ENCODE measurements at regions not wholly inside any gene's neighbourhood (a gene's known extent, or its start where the extent isn't known, plus 50 kb on each side); places are given as distances from the start of the nearest gene placed in this dataset.

GRCh38 chr22:49330421-49331222 is 497.1 kb downstream of the BRD1 start:
- Histone ChIP-seq H3K27ac (no peak overlapping the region), H3K4me3 (no peak overlapping the region), H3K27me3 (peaks cover 0 to 9% (median 0%) of the 10 kb centered on the region in 9 donors), H3K36me3 (no peaks in the 10 kb centered on the region), H3K4me1 (no peaks in the 10 kb centered on the region), H3K9me3 (peaks cover 0 to 26% (median 4%) of the 10 kb centered on the region in 12 donors)
- DNase-seq, result no peak
- TF ChIP-seq CTCF (IDR thresholded peaks at IDR 0.05) (no peak), POLR2A (IDR thresholded peaks at IDR 0.05) (no peak)
- intact Hi-C loops (cut with DNase I), result no loop called here
- no peak for ATAC-seq
- WGBS, 4 donors, result 66 to 78% (median 72%) methylated on average over 18 to 21 of the region's 21 CpGs

DNA sequence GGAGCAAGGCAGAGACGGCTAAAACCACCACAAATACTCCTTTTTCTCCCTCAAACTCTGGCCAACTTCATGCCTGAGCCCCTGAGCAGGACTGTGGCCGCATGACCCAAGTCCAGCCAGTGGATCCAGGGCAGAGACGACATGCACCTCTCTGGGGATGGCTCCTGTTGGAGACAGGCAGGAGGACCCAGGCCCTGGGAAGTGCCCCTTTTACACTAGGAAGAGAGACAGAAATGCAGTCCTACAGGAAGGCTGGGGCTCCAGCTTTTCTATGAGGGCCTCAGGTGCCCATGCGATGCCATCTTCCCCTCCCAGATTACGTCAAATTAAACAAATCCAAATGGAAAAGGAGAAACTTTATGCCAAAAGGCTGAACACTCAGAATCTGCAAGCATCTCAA is 498.0 kb downstream of the BRD1 start:
- Histone ChIP-seq H3K27ac (no peak overlapping the region), H3K36me3 (no peaks in the 10 kb centered on the region), H3K4me1 (no peaks in the 10 kb centered on the region), H3K9me3 (peaks cover 0 to 26% (median 4%) of the 10 kb centered on the region in 12 donors), H3K4me3 (no peak overlapping the region), H3K27me3 (peaks cover 0 to 9% (median 0%) of the 10 kb centered on the region in 9 donors)
- DNase-seq, result no peak
- whole genome bisulfite sequencing, 4 donors, result 50 to 80% (median 60%) methylated on average over 5 of the region's 5 CpGs
- TF ChIP-seq POLR2A (IDR thresholded peaks at IDR 0.05) (no peak), CTCF (IDR thresholded peaks at IDR 0.05) (no peak)
- no peak for ATAC-seq
- intact Hi-C loops (cut with DNase I), result no loop called here

GRCh38 chr22:49328630-49329405 is 498.9 kb downstream of the BRD1 start:
- DNase-seq (no peak), ATAC-seq (no peak)
- H3K27ac ChIP-seq, result no peak overlapping the region
- intact Hi-C loops (cut with DNase I), result no loop called here
- H3K27me3 ChIP-seq, result peaks cover 0 to 17% (median 0%) of the 10 kb centered on the region in 9 donors
- H3K36me3 ChIP-seq, result no peaks in the 10 kb centered on the region
- TF ChIP-seq POLR2A (IDR thresholded peaks at IDR 0.05), result no peak
- no peak for TF ChIP-seq CTCF (IDR thresholded peaks at IDR 0.05)
- H3K4me1 ChIP-seq, result no peaks in the 10 kb centered on the region
- peaks cover 0 to 26% (median 4%) of the 10 kb centered on the region in 12 donors for H3K9me3 ChIP-seq
- no peak overlapping the region for H3K4me3 ChIP-seq
- 74 to 84% (median 78%) methylated on average over 8 of the region's 8 CpGs for WGBS, 4 donors

GRCh38 chr22:49328118-49328475 is 499.6 kb downstream of the BRD1 start:
- DNase-seq (no peak), ATAC-seq (no peak)
- no peaks in the 10 kb centered on the region for H3K4me1 ChIP-seq
- no peak overlapping the region for H3K4me3 ChIP-seq
- peaks cover 0 to 26% (median 4%) of the 10 kb centered on the region in 12 donors for H3K9me3 ChIP-seq
- TF ChIP-seq POLR2A (IDR thresholded peaks at IDR 0.05) (no peak), CTCF (IDR thresholded peaks at IDR 0.05) (no peak)
- no peak overlapping the region for H3K27ac ChIP-seq
- H3K36me3 ChIP-seq, result no peaks in the 10 kb centered on the region
- peaks cover 0 to 20% (median 0%) of the 10 kb centered on the region in 9 donors for H3K27me3 ChIP-seq
- intact Hi-C loops (cut with DNase I), result no loop called here
- 73 to 83% (median 78%) methylated on average over 6 of the region's 6 CpGs for WGBS, 4 donors

All from heart left ventricle (tissue), 16 donors.